Epithelial cell of esophagus (primary cell): ENCODE measurements at regions not wholly inside any gene's neighbourhood (a gene's known extent, or its start where the extent isn't known, plus 50 kb on each side); places are given as distances from the start of the nearest gene placed in this dataset.

Experiments
- DNase-seq: peaks from one replicate; pipeline ENCODE4 v3.0.0; 2010; ENCODE audit warnings: low read depth
- H3K4me3 ChIP-seq: 2 replicates; pipeline ENCODE4 v1.5.1; 2011; ENCODE audit warnings: mild to moderate bottlenecking, low read length, control low read depth
- TF ChIP-seq, protein P1 (sequence below): IDR thresholded peaks from 2 replicates; pipeline ENCODE4 v1.5.1; 2011; ENCODE audit warnings: low read depth, mild to moderate bottlenecking, low read length, control low read depth, inconsistent platforms; ENCODE audit not compliant: insufficient read depth; ENCODE audit errors: missing control alignments

DNA sequence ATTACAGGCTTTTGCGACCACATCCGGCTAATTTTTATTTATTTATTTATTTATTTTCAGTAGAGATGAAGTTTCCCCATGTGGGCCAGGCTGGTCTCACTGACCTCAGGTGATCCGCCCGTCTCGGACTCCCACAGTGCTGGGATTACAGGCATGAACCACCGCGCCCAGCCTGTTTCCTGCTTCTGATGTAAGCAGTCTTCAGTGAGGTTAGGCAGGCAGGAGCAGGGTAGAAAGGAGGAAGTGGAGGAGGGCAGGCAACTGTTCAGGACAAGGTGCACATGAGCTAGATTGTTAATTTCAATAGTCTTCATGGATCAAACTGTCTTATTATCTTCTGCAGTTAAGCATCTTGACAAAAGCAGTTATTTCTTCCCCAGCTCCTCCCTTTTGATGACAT lies 605.0 kb downstream of the CCSER2 start:
- DNase-seq, result no peak
- TF ChIP-seq, protein P1, sequence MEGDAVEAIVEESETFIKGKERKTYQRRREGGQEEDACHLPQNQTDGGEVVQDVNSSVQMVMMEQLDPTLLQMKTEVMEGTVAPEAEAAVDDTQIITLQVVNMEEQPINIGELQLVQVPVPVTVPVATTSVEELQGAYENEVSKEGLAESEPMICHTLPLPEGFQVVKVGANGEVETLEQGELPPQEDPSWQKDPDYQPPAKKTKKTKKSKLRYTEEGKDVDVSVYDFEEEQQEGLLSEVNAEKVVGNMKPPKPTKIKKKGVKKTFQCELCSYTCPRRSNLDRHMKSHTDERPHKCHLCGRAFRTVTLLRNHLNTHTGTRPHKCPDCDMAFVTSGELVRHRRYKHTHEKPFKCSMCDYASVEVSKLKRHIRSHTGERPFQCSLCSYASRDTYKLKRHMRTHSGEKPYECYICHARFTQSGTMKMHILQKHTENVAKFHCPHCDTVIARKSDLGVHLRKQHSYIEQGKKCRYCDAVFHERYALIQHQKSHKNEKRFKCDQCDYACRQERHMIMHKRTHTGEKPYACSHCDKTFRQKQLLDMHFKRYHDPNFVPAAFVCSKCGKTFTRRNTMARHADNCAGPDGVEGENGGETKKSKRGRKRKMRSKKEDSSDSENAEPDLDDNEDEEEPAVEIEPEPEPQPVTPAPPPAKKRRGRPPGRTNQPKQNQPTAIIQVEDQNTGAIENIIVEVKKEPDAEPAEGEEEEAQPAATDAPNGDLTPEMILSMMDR, result no peak

GRCh38 chr10:84935772-84936171 lies 607.4 kb downstream of the CCSER2 start:
- H3K4me3 ChIP-seq, result no peak overlapping the region
- TF ChIP-seq, protein P1, result no peak
- DNase-seq, result no peak

More for the DNA sequence above, 605.0 kb downstream of the CCSER2 start:
- H3K4me3 ChIP-seq, result no peak overlapping the region

GRCh38 chr10:84938117-84938905 lies 609.9 kb downstream of the CCSER2 start:
- DNase-seq, result no peak
- no peak overlapping the region for H3K4me3 ChIP-seq
- TF ChIP-seq, protein P1, result no peak

DNA sequence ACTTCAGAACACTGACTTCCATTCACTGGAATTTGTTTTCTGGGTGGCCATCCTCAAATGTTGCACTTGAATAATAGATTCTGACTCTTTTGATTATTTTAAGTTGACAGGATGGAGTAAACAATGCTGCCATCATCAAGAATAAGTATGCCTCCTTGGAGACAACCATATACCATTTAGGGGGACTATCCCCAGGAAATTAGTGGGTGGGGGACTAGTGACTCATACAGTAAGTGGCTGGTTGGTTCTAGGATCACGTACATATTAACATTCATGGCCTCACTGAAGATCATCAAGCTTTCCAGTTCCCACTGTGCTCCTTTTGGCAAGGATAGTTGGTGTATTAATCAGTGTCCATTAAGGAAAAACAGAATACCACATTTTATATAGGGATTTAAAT lies 615.2 kb downstream of the CCSER2 start:
- TF ChIP-seq, protein P1, result no peak
- no peak for DNase-seq

DNA sequence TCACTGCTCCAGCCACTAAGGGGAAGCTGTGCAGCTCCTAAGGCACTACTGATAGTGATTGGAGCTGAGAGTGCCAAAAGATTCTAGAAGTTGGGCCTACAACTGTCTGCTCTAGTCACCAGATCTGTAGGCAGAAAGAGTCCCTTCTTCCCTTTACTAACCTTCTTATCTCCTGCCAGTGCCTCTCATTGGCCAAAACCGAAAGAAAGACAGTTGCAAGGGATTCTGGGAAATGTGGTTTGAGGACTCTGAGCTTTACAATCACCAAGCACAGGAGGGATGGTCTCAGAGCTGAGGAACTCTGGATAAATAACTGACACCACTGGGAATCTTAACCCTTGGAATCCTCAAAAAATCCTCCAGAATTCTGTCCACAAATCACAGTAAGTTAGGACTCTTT lies 615.8 kb downstream of the CCSER2 start:
- DNase-seq, result no peak
- no peak overlapping the region for H3K4me3 ChIP-seq
- TF ChIP-seq, protein P1, result no peak

More for the DNA sequence above, 615.2 kb downstream of the CCSER2 start:
- no peak overlapping the region for H3K4me3 ChIP-seq

DNA sequence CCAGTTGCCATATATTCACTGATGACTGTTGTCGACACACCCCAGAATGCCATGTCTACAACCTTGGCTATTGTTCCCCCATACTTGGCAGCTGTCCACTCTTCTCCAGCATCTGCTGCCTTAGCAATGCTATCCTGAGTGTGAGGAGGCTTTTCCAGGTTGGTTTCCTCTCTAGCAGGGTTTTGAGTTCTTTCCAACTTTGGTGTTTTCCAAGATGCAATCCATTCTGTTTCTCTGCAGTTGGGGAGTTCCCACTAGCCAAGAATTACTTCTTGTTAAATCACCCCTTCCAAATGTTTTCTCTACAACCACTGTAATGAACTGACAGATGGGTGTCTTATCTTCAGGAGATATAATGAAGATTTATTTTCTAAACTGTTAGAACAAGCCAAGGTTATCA lies 617.4 kb downstream of the CCSER2 start:
- H3K4me3 ChIP-seq, result no peak overlapping the region
- TF ChIP-seq, protein P1, result no peak
- peak; percentile 0 for DNase-seq

DNA sequence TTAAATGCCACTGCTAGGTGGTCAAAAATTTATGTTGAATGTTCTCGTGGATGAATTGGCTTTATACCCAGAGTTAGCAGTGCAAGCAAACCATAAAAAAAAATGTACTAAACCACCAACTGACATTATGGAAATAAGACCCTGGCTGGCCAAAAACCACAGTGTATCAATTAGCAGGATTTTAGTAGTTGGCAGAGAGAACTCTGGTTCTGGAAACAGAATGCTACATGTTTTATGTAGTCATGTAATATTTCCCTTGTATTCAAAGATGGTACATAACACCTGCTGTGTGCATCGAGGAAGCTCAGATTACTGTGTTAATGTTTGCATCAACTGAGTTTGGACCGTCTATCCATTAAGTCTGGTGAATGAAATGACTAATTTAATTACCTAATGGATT lies 618.5 kb downstream of the CCSER2 start:
- no peak for DNase-seq
- TF ChIP-seq, protein P1, result no peak
- no peak overlapping the region for H3K4me3 ChIP-seq
